ENCODE measurements at regions not wholly inside any gene's neighbourhood (a gene's known extent, or its start where the extent isn't known, plus 50 kb on each side); places are given as distances from the start of the nearest gene placed in this dataset.

DNA sequence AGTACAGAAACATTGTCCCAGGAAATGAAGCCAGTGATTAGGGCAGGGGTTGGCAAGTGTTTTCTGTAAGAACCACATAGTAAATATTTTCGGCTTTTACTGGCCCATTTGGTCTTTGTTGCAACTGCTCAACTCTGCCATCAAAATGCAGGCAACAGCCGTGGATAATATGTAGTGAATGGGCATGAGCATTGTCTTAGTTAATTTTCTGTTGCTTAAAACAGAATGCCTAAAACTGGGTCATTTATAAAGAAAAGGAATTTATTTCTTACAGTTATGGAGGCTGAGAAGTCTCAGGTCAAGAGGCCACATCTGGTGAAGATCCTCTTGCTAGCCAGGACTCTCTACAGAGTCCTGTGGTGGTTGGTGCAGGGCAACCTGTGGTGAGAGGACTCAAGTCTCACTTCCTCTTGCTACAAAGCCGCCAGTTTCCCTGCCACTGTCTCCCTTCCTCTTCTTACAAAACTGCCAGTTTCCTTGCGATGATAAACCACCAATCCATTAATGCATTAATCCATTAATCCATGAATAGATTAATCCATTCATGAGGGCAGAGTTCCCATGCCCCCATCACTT is 166.4 kb downstream of the PSMG1 start (continued):
- TF ChIP-seq, protein P1, sequence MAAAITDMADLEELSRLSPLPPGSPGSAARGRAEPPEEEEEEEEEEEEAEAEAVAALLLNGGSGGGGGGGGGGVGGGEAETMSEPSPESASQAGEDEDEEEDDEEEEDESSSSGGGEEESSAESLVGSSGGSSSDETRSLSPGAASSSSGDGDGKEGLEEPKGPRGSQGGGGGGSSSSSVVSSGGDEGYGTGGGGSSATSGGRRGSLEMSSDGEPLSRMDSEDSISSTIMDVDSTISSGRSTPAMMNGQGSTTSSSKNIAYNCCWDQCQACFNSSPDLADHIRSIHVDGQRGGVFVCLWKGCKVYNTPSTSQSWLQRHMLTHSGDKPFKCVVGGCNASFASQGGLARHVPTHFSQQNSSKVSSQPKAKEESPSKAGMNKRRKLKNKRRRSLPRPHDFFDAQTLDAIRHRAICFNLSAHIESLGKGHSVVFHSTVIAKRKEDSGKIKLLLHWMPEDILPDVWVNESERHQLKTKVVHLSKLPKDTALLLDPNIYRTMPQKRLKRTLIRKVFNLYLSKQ (tag by site-specific recombination; IDR thresholded peaks at IDR 0.05; ENCODE audit: borderline replicate concordance), result no peak
- TF ChIP-seq KLF7 (tag by site-specific recombination; IDR thresholded peaks at IDR 0.05; ENCODE audit: borderline replicate concordance), result no peak
- TF ChIP-seq, protein P2, sequence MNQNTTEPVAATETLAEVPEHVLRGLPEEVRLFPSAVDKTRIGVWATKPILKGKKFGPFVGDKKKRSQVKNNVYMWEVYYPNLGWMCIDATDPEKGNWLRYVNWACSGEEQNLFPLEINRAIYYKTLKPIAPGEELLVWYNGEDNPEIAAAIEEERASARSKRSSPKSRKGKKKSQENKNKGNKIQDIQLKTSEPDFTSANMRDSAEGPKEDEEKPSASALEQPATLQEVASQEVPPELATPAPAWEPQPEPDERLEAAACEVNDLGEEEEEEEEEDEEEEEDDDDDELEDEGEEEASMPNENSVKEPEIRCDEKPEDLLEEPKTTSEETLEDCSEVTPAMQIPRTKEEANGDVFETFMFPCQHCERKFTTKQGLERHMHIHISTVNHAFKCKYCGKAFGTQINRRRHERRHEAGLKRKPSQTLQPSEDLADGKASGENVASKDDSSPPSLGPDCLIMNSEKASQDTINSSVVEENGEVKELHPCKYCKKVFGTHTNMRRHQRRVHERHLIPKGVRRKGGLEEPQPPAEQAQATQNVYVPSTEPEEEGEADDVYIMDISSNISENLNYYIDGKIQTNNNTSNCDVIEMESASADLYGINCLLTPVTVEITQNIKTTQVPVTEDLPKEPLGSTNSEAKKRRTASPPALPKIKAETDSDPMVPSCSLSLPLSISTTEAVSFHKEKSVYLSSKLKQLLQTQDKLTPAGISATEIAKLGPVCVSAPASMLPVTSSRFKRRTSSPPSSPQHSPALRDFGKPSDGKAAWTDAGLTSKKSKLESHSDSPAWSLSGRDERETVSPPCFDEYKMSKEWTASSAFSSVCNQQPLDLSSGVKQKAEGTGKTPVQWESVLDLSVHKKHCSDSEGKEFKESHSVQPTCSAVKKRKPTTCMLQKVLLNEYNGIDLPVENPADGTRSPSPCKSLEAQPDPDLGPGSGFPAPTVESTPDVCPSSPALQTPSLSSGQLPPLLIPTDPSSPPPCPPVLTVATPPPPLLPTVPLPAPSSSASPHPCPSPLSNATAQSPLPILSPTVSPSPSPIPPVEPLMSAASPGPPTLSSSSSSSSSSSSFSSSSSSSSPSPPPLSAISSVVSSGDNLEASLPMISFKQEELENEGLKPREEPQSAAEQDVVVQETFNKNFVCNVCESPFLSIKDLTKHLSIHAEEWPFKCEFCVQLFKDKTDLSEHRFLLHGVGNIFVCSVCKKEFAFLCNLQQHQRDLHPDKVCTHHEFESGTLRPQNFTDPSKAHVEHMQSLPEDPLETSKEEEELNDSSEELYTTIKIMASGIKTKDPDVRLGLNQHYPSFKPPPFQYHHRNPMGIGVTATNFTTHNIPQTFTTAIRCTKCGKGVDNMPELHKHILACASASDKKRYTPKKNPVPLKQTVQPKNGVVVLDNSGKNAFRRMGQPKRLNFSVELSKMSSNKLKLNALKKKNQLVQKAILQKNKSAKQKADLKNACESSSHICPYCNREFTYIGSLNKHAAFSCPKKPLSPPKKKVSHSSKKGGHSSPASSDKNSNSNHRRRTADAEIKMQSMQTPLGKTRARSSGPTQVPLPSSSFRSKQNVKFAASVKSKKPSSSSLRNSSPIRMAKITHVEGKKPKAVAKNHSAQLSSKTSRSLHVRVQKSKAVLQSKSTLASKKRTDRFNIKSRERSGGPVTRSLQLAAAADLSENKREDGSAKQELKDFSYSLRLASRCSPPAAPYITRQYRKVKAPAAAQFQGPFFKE (tag by site-specific recombination; IDR thresholded peaks at IDR 0.05; ENCODE audit: borderline replicate concordance), result no peak
- no peak for TF ChIP-seq PATZ1 (tag by site-specific recombination; IDR thresholded peaks at IDR 0.05)
- TF ChIP-seq ZNF18 (tag by site-specific recombination; IDR thresholded peaks at IDR 0.05), result no peak
- TF ChIP-seq, protein P3, sequence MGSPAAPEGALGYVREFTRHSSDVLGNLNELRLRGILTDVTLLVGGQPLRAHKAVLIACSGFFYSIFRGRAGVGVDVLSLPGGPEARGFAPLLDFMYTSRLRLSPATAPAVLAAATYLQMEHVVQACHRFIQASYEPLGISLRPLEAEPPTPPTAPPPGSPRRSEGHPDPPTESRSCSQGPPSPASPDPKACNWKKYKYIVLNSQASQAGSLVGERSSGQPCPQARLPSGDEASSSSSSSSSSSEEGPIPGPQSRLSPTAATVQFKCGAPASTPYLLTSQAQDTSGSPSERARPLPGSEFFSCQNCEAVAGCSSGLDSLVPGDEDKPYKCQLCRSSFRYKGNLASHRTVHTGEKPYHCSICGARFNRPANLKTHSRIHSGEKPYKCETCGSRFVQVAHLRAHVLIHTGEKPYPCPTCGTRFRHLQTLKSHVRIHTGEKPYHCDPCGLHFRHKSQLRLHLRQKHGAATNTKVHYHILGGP (tag by site-specific recombination; IDR thresholded peaks at IDR 0.05), result no peak
- no peak for TF ChIP-seq ZBTB1 (tag by site-specific recombination; IDR thresholded peaks at IDR 0.05)
- no peak for TF ChIP-seq OVOL3 (tag by site-specific recombination; IDR thresholded peaks at IDR 0.05)
- TF ChIP-seq, protein P4, sequence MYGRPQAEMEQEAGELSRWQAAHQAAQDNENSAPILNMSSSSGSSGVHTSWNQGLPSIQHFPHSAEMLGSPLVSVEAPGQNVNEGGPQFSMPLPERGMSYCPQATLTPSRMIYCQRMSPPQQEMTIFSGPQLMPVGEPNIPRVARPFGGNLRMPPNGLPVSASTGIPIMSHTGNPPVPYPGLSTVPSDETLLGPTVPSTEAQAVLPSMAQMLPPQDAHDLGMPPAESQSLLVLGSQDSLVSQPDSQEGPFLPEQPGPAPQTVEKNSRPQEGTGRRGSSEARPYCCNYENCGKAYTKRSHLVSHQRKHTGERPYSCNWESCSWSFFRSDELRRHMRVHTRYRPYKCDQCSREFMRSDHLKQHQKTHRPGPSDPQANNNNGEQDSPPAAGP (tag by site-specific recombination; IDR thresholded peaks at IDR 0.05), result no peak
- no peak for TF ChIP-seq ZNF777 (tag by site-specific recombination; IDR thresholded peaks at IDR 0.05; ENCODE audit: borderline replicate concordance)
- TF ChIP-seq ZNF174 (tag by site-specific recombination; IDR thresholded peaks at IDR 0.05), result no peak
- no peak for TF ChIP-seq ZNF518A (tag by site-specific recombination; conservative IDR thresholded peaks at IDR 0.05; ENCODE audit: low read depth)
